ENCODE measurements at regions not wholly inside any gene's neighbourhood (a gene's known extent, or its start where the extent isn't known, plus 50 kb on each side); places are given as distances from the start of the nearest gene placed in this dataset.

DNA sequence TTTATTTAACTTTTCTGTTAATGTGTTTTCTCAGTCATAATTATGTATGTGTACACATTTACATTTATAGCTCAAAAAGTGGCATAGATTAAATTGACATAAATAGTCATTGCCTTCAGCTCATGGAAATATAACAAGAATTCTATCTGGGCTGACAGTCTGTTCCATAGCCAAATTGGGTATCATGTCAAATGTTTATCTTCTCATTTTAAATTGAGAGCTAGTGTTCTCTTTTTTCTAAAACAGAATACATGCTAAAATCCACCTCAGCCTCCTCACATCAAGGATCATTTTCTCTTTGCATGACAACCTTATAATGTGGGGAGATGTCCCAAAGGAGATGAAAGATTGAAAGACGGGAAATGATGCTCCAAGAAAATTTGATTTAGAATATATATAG is 144.1 kb upstream of the BCHE start:
- no peak for TF ChIP-seq RAD21 (IDR thresholded peaks at IDR 0.05; ENCODE audit: low read length)
- TF ChIP-seq, protein P1, sequence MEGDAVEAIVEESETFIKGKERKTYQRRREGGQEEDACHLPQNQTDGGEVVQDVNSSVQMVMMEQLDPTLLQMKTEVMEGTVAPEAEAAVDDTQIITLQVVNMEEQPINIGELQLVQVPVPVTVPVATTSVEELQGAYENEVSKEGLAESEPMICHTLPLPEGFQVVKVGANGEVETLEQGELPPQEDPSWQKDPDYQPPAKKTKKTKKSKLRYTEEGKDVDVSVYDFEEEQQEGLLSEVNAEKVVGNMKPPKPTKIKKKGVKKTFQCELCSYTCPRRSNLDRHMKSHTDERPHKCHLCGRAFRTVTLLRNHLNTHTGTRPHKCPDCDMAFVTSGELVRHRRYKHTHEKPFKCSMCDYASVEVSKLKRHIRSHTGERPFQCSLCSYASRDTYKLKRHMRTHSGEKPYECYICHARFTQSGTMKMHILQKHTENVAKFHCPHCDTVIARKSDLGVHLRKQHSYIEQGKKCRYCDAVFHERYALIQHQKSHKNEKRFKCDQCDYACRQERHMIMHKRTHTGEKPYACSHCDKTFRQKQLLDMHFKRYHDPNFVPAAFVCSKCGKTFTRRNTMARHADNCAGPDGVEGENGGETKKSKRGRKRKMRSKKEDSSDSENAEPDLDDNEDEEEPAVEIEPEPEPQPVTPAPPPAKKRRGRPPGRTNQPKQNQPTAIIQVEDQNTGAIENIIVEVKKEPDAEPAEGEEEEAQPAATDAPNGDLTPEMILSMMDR (conservative IDR thresholded peaks at IDR 0.05; ENCODE audit: low read depth, low read length): no peak
- no peak for TF ChIP-seq CEBPB (IDR thresholded peaks at IDR 0.05; ENCODE audit: low read depth, low read length)
- no peak for TF ChIP-seq SMC3 (IDR thresholded peaks at IDR 0.05; ENCODE audit: low read depth, low read length)
- no peak for TF ChIP-seq RFX5 (IDR thresholded peaks at IDR 0.05; ENCODE audit: low read depth, low read length)
- TF ChIP-seq POLR2A (IDR thresholded peaks at IDR 0.05; ENCODE audit: low read depth, low read length): no peak
- no peak for TF ChIP-seq NFE2L2 (IDR thresholded peaks at IDR 0.05; ENCODE audit: low read depth, low read length)
- no peak for TF ChIP-seq BHLHE40 (IDR thresholded peaks at IDR 0.05; ENCODE audit: low read depth, low read length)
- TF ChIP-seq, protein P2, sequence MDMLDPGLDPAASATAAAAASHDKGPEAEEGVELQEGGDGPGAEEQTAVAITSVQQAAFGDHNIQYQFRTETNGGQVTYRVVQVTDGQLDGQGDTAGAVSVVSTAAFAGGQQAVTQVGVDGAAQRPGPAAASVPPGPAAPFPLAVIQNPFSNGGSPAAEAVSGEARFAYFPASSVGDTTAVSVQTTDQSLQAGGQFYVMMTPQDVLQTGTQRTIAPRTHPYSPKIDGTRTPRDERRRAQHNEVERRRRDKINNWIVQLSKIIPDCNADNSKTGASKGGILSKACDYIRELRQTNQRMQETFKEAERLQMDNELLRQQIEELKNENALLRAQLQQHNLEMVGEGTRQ (IDR thresholded peaks at IDR 0.05; ENCODE audit: low read depth, low read length): no peak
- TF ChIP-seq RCOR1 (IDR thresholded peaks at IDR 0.05; ENCODE audit: insufficient replicate concordance, low read length): no peak

Measured in IMR-90 (cell line).